GM19463 (cell line): ENCODE measurements at regions not wholly inside any gene's neighbourhood (a gene's known extent, or its start where the extent isn't known, plus 50 kb on each side); places are given as distances from the start of the nearest gene placed in this dataset.
"Not testable (repeated sequence)": the region's sequence is repeated elsewhere in the genome, so short reads cannot be mapped to it uniquely, and the experiment has no call there.

ENCODE experiments used
- ATAC-seq: cut with Tn5 transposase; IDR thresholded peaks from one replicate; pipeline ENCODE4 v1.9.1; 2021; ENCODE audit warnings: mild to moderate bottlenecking, moderate library complexity; ENCODE audit not compliant: unreplicated experiment

- ATAC-seq, result no peak
Measured at GRCh38 chr11:67776852-67777520, 102.6 kb upstream of the ALDH3B2 start.

DNA sequence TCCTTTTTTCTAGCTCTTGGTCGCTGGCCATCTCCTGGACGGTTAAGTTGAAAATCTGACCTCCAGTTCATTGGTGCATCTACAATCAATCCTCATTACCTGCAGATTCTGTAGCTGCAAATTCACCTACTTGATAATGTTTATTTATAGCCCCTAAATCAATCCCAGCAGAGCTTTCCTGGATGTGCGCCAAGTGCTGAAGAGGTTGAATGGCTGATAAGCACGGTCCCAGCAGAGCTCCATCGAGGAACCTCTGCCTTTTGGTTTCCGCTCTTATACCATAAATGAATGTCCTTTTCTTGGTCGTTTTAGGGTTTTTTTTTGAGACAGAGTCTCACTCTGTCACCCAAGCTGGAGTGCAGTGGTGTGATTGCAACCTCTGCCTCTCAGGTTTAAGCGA, 99.8 kb upstream of the ALDH3B2 start:
- ATAC-seq, result not testable (repeated sequence)

DNA sequence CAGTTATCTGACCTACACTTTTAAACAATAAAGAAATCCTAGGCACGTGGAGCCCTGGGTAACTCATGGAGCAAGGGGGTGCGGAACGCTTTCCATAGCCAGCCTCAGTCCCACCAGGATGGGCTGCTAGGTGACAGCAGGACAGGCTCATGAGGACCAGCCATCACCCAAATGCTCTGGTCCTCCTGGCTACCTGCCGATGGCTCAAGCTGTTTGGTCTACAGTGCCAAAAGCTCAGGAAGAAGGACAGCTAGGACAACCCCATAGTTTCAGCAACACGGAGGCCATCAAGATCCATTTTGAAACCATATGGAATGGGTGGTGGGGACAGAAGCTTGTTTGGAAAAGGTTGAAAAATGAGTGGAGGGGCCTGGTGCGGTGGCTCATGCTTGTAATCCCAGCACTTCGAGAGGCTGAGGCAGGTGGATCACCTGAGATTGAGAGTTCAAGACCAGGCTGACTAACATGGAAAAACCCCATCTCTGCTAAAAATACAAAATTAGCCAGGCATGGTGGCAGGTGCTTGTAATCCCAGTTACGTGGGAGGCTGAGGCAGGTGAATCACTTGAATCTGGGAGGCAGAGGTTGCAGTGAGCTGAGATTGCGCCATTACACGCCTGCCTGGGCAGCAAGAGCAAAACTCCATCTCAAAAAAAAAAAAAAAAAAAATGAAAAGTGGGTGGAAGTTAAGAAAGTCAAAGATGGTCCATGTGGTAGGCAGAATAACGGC, 93.7 kb upstream of the ALDH3B2 start:
- not testable (repeated sequence) for ATAC-seq

- not testable (repeated sequence) for ATAC-seq
Measured at GRCh38 chr11:67761211-67761610, 86.8 kb upstream of the ALDH3B2 start.

DNA sequence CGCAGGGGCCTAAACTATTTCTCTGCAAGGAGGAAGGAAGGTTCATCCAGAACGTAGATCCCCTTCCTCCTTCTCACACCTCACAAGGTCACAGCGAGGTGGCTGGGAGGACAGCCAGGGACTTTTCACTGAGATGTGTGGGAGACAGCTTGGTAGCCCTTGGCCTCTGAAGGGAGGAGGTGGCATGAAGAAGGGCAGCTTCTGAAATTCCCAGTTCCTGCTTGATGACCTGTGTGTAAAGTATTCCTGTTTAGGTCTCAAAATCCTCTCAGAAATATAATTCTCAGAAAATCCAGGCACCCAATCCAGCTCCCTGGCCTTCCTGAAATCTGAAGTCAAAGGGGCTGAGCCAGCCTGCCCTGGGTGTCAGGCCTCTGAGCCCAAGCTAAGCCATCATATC, 84.9 kb upstream of the ALDH3B2 start:
- ATAC-seq, result not testable (repeated sequence)

GRCh38 chr11:67758467-67758866, 84.0 kb upstream of the ALDH3B2 start:
- ATAC-seq, result not testable (repeated sequence)

GRCh38 chr11:67758009-67758408, 83.6 kb upstream of the ALDH3B2 start:
- ATAC-seq, result not testable (repeated sequence)

DNA sequence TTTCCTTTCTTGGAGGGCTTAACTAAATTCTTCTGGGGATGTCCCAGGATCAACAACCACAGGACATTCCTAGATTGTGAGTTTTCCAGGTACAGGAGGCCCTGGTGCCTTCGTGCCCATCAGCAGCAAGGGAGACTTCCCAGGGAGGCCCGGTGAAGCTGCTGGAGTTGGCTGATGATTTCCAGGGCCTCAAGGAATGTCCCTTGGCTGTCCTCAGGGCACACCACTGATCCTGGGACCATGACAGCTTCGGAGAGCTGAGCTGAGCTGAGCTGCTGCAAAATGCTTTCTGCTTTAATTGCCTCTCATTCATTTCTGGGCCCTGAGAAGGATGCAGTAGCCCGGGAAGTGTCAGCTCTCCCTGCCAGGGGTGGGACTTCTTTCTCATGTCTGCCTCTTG, 79.4 kb upstream of the ALDH3B2 start:
- ATAC-seq, result not testable (repeated sequence)

DNA sequence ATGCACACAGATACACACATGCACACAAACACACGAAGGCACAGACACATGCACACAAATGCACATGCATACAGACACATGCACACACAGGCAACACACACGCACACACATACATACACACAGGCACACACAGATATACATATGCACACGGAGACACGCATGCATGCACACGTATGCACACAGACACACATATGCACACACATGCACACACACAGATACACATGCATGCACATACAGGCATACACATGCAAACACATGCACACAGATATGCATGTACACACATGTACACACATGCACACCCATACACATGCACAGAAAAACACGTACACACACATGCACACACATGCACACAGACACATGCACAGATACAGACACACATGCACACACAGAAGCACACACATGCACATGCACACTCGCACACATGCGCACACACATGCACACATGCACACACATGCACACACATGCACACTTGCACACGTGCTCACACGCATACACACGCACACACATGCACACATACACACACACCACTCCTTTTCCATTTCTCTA, 70.8 kb upstream of the ALDH3B2 start:
- no peak for ATAC-seq

DNA sequence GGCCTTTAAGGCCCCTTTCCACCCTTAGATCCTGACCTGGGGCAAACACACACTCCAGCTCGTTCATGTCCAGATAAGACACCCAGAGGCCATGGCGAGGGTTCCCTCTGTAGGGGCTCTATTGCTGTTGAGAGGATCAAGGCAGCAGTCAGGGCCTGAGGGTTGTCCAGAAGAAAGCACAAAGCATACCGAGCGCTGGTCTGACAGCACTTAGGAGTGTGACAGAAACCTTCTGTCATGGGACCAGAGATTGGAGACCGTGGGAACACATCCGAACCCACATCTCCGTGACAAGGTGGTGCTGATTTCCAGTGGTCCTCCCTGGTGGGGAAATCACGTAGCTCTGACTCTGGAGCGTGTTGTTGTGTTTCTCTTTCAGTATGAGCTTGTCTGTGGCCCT, 69.8 kb upstream of the ALDH3B2 start:
- ATAC-seq, result not testable (repeated sequence)

DNA sequence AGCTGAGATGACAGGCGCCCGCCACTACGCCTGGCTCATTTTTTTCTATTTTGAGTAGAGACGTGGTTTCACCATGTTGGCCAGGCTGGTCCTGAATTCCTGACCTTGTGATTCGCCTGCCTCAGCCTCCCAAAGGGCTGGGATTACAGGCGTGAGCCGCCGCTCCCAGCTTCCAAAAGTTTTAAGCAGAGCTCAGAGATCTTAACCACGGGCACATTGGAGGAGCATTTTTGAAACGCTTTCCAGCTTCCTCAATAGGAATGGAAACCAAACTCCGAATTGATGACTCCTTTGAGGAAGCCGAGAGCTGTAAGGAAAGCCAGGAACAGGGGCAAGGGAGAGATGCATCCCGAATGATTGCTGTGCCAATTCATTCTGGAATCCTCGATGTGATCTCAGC, 63.8 kb upstream of the ALDH3B2 start:
- ATAC-seq, result not testable (repeated sequence)

- ATAC-seq, result not testable (repeated sequence)
Measured at GRCh38 chr11:67737562-67738080, 63.2 kb upstream of the ALDH3B2 start.

GRCh38 chr11:67732045-67732787, 57.8 kb upstream of the ALDH3B2 start:
- no peak for ATAC-seq

GRCh38 chr11:67731583-67731982, 57.2 kb upstream of the ALDH3B2 start:
- no peak for ATAC-seq

- ATAC-seq, result not testable (repeated sequence)
Measured at GRCh38 chr11:67728163-67728571, 53.7 kb upstream of the ALDH3B2 start.

GRCh38 chr11:67727066-67728040, 52.9 kb upstream of the ALDH3B2 start:
- not testable (repeated sequence) for ATAC-seq
